ENCODE measurements at regions not wholly inside any gene's neighbourhood (a gene's known extent, or its start where the extent isn't known, plus 50 kb on each side); places are given as distances from the start of the nearest gene placed in this dataset.

- TF ChIP-seq TAF1 (IDR thresholded peaks at IDR 0.05; ENCODE audit: low read depth), result no peak
- no peak for TF ChIP-seq RAD21 (IDR thresholded peaks at IDR 0.05; ENCODE audit: low read depth)
- no peak for TF ChIP-seq TCF12 (IDR thresholded peaks at IDR 0.05; ENCODE audit: low read depth)
- no peak for TF ChIP-seq EGR1 (IDR thresholded peaks at IDR 0.05)
- TF ChIP-seq, protein P1, sequence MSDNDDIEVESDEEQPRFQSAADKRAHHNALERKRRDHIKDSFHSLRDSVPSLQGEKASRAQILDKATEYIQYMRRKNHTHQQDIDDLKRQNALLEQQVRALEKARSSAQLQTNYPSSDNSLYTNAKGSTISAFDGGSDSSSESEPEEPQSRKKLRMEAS (IDR thresholded peaks at IDR 0.05), result no peak
- TF ChIP-seq, protein P2, sequence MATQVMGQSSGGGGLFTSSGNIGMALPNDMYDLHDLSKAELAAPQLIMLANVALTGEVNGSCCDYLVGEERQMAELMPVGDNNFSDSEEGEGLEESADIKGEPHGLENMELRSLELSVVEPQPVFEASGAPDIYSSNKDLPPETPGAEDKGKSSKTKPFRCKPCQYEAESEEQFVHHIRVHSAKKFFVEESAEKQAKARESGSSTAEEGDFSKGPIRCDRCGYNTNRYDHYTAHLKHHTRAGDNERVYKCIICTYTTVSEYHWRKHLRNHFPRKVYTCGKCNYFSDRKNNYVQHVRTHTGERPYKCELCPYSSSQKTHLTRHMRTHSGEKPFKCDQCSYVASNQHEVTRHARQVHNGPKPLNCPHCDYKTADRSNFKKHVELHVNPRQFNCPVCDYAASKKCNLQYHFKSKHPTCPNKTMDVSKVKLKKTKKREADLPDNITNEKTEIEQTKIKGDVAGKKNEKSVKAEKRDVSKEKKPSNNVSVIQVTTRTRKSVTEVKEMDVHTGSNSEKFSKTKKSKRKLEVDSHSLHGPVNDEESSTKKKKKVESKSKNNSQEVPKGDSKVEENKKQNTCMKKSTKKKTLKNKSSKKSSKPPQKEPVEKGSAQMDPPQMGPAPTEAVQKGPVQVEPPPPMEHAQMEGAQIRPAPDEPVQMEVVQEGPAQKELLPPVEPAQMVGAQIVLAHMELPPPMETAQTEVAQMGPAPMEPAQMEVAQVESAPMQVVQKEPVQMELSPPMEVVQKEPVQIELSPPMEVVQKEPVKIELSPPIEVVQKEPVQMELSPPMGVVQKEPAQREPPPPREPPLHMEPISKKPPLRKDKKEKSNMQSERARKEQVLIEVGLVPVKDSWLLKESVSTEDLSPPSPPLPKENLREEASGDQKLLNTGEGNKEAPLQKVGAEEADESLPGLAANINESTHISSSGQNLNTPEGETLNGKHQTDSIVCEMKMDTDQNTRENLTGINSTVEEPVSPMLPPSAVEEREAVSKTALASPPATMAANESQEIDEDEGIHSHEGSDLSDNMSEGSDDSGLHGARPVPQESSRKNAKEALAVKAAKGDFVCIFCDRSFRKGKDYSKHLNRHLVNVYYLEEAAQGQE (IDR thresholded peaks at IDR 0.05; ENCODE audit: low read depth), result no peak
- TF ChIP-seq TEAD4 (IDR thresholded peaks at IDR 0.05), result no peak
- TF ChIP-seq CREB1 (IDR thresholded peaks at IDR 0.05; ENCODE audit: low read depth), result no peak
Measured at GRCh38 chr4:79181190-79181589, 144.7 kb downstream of the NAA11 start.

Measured in Ishikawa (cell line).